Fibroblast of skin of left biceps (primary cell): ENCODE measurements at regions not wholly inside any gene's neighbourhood (a gene's known extent, or its start where the extent isn't known, plus 50 kb on each side); places are given as distances from the start of the nearest gene placed in this dataset.

Experiments
- DNase-seq, 2 experiments: peaks; one replicate each; pipeline ENCODE4 v3.0.0-alpha.2; 2013; ENCODE audit warnings: low read depth in 2 of 2

GRCh38 chr9:76557674-76558225 lies 98.8 kb downstream of the GCNT1 start:
- DNase-seq: peak; percentile 51 to 52

GRCh38 chr9:76558465-76558864 lies 99.5 kb downstream of the GCNT1 start:
- DNase-seq: no peak

DNA sequence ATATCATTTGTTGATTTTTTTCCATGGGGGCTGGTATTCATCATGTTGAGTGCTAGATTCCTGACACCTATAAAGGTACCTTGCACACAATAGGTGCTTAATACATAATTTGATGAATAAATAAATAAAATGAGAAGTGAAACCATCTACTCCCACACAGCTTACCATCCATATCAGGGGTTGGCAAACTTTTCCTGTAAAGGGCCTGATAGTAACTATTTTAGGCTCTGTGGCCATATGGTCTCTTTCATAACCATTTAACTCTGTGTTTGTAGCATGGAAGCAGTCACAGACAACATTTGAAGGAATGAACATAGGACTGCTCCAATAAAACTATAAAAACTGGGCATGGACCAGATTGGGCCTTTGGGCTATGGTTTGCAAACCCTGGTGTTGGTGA lies 100.3 kb downstream of the GCNT1 start:
- DNase-seq: no peak

DNA sequence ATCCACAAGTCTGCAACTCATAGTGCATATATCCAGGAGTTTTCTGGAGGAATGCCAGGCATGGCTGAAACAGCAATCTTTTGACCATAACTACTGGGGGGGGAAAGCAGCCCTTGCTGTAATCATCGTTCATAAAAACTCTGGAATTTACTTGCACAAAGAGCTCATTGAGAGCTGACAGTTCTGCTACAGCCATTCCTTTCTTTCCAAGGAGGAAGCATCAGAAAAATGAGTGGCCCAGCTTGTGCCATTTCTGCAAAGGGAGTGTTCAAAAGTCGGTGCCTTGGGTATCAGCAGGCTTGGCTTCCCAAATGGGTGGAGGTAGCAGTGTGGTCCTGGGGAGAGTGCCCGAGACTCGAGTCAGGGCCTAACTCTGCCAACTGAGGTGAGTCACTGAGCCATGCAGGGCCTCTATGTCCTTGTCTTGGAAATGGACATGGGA lies 101.5 kb downstream of the GCNT1 start:
- peak; percentile 73 to 77 for DNase-seq

DNA sequence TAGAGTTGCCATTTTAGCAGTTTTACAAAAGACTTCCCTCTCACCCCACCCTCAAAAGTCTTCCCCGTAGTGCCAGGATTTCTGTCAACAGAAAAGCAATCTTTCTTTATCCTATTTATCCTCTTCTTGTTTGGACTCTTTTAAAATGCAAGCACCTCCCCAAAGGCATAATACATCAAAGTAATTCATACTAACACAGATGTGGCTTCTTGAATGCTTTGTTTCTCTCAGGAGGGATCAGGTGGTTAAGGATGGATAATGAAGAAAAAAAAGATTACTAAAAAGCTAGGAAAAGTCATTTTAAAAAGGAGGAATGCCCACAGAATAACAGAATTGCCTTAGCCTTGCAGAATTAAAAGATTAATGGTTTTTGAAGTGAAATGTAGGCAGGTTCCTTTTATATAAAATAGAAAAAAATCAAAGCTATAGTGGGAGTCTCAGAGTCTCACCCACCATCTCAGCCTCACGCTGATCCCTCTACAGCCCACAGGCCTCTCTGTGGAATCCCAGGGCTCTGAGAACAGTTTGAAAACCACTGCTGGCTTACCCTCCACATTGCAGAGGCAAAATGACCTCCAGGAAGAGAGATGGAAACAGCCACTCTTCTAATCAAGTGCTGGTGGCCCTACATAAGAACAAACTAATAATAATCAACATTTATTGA lies 102.2 kb downstream of the GCNT1 start:
- DNase-seq: no peak
